Embryonic facial prominence (tissue), 1 donor: ENCODE measurements at regions not wholly inside any gene's neighbourhood (a gene's known extent, or its start where the extent isn't known, plus 50 kb on each side); places are given as distances from the start of the nearest gene placed in this dataset.

Source experiments
- DNase-seq: peaks from one replicate; pipeline ENCODE4 v3.0.0-alpha.2; 2016; ENCODE audit errors: extremely low spot score

- no peak for DNase-seq
Observed at GRCh38 chr2:239496700-239497099, 95.9 kb upstream of the HDAC4 start.

GRCh38 chr2:239495791-239496233 lies 95.0 kb upstream of the HDAC4 start:
- no peak for DNase-seq

GRCh38 chr2:239495175-239495574 lies 94.4 kb upstream of the HDAC4 start:
- DNase-seq = no peak

- DNase-seq = no peak
Observed at GRCh38 chr2:239494578-239494977, 93.8 kb upstream of the HDAC4 start.

- no peak for DNase-seq
Observed at GRCh38 chr2:239489481-239489880, 88.7 kb upstream of the HDAC4 start.

- DNase-seq = no peak
Observed at GRCh38 chr2:239488125-239488524, 87.3 kb upstream of the HDAC4 start.

GRCh38 chr2:239487272-239487671 lies 86.5 kb upstream of the HDAC4 start:
- DNase-seq = no peak

- no peak for DNase-seq
Observed at GRCh38 chr2:239485622-239486021, 84.8 kb upstream of the HDAC4 start.

GRCh38 chr2:239484571-239485355 lies 83.9 kb upstream of the HDAC4 start:
- no peak for DNase-seq

- peak; percentile 29 for DNase-seq
Observed at GRCh38 chr2:239482778-239483712, 82.2 kb upstream of the HDAC4 start.

- no peak for DNase-seq
Observed at GRCh38 chr2:239479471-239479870, 78.7 kb upstream of the HDAC4 start.

- DNase-seq = no peak
Observed at GRCh38 chr2:239477591-239477990, 76.8 kb upstream of the HDAC4 start.

- no peak for DNase-seq
Observed at GRCh38 chr2:239476757-239477585, 76.2 kb upstream of the HDAC4 start.

- DNase-seq = no peak
Observed at GRCh38 chr2:239476029-239476756, 75.4 kb upstream of the HDAC4 start.

GRCh38 chr2:239475161-239476028 lies 74.6 kb upstream of the HDAC4 start:
- no peak for DNase-seq

- DNase-seq = no peak
Observed at GRCh38 chr2:239473211-239473805, 72.5 kb upstream of the HDAC4 start.

GRCh38 chr2:239472235-239472775 lies 71.5 kb upstream of the HDAC4 start:
- DNase-seq = no peak

- no peak for DNase-seq
Observed at GRCh38 chr2:239471011-239471792, 70.4 kb upstream of the HDAC4 start.
